NCI-H748 (cell line): ENCODE measurements at regions not wholly inside any gene's neighbourhood (a gene's known extent, or its start where the extent isn't known, plus 50 kb on each side); places are given as distances from the start of the nearest gene placed in this dataset.
"Not testable (repeated sequence)": the region's sequence is repeated elsewhere in the genome, so short reads cannot be mapped to it uniquely, and the experiment has no call there.

ENCODE experiments used
- DNase-seq: peaks from one replicate; lab custom pipeline; 2025; ENCODE audit not compliant: unreplicated experiment; lab: John Stamatoyannopoulos, UW

DNA sequence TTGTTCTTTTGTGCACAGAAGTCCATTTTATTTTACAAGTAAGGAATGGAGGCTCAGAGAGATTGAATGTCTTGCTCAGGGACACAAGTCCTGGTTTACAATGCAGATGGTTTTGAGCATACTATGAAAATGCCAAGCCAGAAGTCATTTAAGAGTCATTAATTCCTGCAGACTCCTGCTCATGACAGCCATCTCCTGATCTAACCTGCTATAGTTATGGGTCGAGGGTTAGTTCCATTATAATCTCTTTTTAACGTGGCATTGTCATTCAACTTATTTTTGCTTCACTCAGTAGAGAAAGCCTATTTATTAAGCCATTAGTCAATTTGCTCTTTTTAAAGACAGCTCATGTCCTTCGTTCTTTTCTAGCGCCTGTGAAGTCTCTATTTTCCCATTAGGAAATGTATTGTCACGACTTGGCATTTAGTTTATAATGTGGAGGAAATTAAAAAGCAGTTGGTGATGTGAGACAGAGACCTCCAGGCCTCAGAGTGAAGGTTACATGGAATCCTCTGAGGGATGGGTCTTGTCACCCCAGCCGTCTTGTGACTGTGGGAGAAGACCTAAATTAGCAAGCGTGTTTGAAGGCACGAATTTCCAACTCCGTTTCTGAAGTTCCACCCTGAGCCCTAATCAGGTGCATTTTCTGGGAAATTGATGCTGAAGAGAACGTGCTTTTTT, 84.1 kb downstream of the ACTBL2 start:
- no peak for DNase-seq

DNA sequence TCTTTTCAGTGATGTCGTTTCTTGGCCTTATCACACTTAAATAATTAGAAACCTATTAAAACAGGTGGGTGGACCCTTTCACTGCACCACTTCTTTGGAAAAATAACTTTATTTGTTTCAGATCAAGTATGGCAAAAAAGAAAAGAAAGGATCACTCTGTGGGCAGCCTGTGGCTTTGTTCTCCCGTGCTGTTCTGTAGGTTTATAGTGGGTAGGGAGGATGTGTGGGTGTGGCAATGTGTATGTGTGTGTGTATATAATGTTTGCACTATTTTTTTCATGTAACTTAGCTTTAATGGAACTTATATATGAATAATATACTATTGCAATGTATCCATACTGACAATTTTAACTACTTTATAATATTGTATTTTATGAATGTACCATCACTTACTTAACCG, 85.9 kb downstream of the ACTBL2 start:
- DNase-seq = no peak

DNA sequence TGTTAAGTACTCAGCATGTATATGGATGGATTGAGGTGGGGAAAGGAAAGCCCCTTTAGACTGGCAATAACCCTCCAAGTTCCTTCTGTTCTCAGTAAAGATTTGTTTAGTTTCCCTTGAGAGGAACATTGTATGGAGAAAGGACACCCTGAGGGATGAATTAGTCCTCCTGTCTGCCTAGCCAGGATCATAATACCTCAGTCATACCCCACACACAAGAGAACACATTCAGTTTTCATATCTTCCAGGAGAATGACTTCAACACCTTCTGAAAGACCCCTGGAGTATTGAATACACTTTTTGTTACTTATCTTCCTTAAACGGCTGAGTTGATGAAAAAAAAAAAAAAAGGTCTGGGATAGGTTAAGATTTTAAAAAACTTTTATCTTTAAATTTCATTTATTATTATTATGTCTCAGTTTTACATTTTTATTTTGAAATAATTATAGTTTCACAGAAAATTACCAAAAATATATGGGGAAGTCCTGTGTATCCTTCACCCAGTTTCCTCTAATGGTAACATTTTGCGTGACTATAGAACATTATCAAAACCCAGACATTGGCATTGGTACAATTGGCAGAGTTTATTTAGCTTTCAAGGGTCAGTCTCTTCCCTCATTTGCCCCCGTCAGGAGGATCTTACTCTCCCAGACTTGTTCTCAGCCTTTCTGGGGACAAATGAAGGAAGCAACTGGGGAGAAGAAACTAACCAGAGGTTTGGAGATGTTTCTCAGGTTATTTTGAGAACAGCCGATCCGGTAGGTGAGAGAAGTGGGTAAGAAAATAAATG, 88.0 kb downstream of the ACTBL2 start:
- DNase-seq = no peak

DNA sequence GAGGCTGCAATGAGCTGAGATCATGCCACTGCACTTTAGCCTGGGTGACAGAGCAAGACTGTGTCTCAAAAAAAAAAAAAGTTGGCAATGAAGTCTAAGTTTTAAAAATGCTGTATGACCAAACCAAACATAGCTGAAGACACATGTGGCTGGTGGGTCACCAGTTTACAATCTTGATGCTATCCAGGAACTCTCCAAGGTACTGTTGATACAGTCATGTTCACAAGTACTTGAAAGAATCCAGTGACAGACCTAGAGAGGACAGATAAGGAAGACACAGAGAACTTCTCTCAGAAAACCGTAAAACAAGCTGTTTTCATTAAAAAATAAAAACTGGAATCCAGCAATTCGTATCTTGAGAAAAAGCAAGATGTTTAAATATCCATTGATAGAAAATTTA, 95.7 kb downstream of the ACTBL2 start:
- no peak for DNase-seq

DNA sequence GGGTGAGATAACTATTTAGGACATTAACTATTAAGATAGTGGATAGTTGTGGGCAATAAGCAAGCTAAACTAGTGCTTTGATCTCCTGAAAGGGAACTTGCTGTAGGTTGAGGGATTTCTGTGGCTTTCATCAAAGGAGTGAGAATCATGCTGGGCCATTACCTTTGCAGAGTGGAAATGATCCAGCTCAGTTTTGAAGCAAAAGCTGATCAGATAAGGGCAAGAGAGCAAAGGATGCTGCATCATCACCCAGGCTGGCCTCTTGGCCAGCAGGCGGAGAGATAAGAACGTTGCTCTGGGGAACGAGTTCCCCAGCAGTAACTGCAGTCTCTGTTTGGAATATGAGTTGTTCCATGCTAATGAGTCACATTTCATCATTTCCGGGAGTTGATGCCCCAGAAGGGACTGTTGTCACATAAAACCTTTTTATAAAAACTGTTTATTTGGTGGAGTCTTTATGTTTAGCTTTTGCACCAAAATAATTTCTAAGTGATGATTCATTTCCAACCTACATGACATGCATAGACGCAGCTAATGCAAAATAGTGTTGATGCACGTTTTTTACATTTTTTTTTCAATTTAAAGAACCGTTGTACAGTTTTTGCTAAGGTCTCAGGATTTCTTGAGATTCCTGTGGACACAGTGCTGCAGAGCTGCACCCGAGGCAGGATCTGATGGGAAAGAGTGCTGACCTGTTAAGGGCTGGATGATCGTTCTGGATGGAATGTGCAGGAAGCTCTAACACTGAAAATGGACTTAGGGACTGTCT, 99.3 kb downstream of the ACTBL2 start:
- DNase-seq = peak; percentile 8

DNA sequence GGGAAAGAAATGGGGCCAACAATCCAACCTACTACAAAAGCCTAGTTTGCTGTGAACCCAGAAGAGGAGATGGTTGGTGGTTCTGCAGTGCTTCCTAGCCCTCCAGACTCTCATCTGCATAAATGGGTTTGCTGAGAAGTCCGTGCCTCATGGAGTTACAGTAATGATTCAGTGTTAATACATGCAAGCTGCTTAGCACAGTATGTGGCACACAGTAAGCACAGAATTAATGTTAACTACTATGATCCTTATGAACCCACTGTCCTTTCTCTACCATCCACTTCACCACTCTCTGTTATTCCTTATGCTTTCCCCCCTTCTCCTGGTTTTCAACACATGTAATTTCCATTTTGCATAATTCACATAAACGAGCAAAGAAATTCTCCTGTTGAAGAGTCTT, 100.0 kb downstream of the ACTBL2 start:
- DNase-seq = no peak

DNA sequence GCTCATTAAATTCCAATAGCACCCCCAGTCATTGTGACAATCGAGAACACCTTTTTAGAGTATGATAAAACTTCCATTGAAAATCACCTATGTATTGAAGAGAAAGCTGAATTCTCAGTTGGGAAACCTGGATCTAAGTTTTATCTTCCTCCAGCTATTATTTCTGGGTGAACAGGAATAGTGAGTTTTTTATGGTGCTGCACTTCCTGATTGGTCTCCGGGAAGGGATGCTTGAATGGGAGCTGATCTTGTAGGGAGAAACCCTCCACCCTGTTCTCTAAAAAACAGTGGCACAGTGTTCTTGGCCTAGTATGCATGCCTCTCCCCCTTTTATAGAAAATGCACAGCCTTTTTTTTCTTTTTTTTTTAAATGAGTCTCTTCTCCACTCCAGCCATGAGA, 112.2 kb downstream of the ACTBL2 start:
- peak; percentile 10 for DNase-seq

DNA sequence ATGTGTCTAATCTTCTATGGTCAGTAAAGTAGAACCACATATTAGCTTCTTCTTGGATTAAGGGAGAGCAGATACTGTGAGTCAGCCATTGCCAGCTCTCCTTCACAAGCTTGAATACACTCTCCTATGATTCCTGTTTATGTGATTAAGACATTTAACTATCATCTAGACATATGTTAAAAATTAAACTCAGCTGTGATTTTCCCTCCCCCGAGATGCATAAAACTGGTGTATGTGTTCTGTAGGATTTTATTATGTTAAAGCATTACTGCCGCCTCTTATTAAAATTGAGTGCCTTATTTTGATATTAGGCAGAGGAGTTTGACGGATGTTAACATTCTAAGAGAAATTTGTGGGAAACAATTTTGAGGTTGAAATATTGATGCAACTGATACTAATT, 114.6 kb downstream of the ACTBL2 start:
- no peak for DNase-seq

DNA sequence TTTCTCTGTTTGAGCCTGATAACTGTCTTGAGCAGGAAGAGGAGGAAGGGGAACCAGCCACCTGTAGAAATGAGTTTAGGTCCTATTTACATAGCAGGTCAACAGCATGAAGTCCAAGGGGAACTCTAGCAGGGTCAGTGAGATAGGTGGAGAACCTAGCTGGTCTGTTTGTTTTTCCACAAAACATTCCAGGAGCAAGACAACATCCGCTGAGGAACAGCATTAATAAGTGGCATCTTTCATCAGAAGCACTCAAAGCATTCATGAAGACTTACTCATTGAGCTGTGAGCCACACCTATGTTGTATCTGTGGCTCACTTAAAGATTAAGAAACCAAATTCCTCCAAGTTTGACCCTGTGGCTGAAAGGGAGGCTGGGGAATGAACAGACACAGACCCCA, 115.9 kb downstream of the ACTBL2 start:
- no peak for DNase-seq

DNA sequence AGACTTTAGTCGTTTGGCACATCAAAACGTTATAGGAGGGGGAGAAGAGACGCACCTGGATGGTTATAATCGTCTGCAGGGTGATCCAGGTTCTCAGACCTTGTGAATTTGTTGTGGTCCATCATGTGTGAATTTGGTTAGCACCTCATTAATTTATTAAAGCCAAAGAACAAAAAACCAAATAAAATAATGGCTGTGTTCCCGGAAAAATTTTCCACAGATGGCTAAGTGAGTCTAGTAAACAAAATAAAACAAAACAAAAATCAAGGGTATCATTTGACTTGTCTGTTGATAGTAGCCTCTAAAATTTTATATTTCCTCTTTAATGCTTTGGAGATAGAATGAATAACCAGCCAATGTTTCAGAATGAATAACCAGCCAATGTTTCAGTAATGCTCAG, 119.7 kb downstream of the ACTBL2 start:
- no peak for DNase-seq

DNA sequence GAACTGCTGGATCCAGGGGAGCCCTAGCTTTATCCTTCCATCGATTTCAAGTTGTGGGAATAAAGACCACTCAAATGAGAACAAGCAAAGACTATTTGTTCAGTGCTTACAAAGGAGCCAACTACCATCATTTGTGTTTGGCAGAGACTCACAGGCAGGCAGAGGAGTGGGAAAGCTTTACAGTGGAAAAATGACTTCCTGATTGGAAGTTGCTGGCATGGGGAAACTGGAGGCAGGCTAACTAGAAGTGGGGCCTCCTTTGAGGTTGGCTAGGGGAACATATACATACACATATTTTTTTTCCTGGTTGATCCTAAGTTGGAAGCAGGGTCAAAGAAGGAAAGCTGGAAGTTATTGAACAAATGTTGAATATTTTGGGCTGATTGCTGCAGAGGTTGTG, 121.7 kb downstream of the ACTBL2 start:
- no peak for DNase-seq

DNA sequence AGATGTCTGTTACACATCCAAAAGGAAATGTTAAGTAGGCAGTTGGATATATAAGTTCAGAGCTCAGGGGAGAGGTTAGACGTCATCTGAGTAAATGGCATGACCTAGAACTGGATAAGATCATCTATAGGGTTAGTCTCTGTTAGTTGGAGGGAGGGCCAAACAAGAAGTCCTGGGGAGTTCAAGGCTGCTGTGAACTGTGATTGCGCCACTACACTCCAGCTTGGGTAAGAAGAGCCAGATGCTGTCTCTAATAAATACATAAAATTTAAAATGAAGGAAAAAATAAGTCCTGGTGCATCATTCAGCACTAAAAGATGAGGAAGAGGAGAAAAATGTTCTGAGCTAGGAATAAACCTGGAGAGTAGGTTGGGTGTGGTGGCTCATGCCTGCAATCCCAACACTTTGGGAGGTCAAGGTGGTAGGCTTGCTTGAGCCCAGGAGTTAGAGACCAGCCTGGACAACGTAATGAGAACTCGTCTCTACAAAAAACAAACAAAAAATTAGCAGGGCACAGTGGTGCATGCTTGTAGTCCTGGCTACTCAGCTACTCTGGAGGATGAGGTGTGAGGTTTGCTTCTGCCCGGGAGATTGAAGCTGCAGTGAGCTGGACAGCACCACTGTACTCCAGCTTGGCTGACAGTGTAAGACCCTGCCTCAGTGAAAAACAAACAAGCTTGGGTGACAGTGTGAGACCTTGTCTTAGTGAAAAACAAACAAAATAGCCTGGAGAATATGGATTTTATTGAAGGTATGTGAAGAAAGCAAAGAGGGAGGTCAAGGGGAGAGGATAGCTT, 123.6 kb downstream of the ACTBL2 start:
- no peak for DNase-seq

DNA sequence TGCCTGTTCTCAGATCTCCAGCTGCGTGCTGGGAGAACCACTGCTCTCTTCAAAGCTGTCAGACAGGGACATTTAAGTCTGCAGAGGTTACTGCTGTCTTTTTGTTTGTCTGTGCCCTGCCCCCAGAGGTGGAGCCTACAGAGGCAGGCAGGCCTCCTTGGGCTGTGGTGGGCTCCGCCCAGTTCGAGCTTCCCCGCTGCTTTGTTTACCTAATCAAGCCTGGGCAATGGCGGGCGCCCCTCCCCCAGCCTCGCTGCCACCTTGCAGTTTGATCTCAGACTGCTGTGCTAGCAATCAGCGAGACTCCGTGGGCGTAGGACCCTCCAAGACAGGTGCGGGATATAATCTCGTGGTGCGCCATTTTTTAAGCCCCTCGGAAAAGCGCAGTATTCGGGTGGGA, 125.8 kb downstream of the ACTBL2 start:
- not testable (repeated sequence) for DNase-seq

DNA sequence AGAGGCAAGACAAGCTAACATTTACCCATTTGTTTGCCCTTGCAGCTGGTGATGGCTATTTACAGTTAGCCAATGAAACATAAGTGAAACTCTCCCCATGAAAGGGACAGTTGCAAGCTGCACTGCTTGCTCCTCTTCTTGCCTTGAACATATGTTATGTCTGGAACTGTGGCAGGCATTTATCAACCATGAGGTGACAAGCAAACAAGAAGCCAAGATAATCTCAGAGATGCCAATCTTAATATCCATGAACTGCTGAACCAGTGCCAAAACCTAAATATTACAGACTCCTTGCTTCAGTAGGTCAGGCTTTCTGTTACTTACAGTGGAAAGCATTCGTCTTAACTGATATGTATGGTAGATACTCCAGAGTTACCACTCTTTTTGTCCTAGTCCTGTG, 133.4 kb downstream of the ACTBL2 start:
- no peak for DNase-seq

DNA sequence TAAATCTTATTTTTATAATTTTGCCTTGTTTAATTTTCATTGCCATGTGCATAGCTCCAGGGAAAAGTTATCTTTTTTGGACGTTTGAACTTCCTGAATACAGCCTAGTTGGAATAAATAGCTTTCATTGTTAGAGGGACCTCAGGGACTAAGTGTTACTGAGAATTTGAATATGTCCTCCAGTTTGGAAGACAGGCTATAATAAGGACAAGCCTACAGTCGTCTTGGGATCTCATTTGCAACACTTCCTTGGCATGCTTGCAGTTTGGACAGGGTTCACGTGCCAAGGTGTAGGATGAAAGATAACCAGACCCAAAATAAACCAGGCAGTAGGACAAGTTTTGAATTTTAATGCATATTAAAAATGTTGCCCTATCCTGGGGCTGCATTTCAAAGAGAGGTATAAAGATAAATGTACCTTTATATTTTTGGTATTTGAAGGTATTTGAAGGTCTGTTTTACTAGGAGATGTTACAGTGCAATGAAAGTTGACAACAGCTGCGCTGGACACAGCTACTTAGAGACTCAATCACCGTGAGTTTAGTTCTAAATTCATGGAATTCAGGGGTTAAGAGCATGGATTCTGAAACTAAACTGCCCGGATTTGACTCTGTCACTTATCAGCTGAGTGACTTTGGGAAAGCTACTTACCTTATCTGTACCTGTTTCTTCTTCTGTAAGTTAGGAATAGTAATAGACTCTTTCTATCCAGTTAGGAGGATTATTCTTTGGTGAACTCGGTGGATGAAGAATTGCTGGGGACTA, 134.1 kb downstream of the ACTBL2 start:
- DNase-seq = no peak

DNA sequence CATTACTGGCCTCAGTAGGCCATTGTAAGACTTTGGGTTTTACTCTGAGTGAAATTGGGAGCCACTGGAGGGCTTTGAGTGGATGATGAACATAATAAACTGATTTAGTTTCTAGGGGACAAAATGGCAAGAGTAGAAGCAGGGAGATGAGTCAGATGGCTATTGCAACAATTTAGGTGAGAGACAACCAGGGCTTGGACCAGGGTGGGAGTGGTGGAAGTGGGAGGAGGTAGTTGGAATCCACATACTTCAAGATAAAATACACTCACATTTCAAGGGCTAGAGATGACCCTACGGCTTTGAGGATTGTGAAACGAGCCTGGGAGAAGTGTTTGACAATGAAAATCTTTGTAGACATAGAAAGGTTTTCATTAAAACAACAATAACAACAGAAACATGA, 136.3 kb downstream of the ACTBL2 start:
- DNase-seq = no peak

DNA sequence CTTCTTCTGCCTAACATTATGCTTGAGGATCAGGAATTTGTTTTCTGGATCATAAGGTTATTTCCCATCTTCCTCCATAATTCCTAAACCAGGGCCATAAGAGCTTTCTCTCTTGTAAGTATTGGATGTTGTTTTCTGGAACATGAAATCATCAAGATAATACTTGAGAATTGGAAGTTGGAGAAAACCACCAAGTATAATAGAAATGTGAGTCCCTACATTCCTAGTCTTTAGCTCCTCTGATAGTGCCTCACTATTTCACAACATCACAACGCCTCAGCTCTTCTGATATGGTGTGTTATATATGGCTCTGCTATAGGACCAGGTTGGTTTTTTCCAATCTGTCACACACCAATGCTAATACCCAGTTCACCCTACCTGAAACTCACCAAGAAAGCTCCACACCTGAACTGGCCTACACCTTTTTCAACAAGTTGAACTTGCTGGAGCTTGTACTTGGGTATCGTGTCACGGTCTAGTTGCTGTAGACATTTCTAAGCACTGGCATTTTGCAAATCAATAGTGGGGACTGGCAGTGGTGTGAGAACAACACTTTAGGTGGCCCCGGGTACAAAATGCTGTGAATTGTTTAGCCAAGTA, 141.1 kb downstream of the ACTBL2 start:
- DNase-seq = no peak

DNA sequence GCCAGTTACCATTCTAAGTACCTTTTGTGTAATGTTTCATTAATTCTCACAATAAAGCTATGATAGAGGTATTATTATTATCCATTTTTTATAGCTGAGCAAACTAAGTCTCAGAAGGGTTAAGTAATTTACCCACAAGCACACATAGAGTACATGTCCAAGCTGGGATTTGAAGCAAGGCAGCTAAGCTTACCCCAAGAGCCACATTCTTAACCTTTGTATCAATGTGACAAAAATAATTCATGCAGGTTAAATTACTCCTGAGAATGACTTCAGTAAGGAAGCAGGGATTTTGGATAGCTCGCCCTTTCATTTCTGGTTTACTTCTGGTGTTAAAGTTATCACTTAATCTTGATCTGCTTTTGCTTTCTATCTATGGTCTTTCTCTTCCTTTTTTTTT, 141.9 kb downstream of the ACTBL2 start:
- no peak for DNase-seq

DNA sequence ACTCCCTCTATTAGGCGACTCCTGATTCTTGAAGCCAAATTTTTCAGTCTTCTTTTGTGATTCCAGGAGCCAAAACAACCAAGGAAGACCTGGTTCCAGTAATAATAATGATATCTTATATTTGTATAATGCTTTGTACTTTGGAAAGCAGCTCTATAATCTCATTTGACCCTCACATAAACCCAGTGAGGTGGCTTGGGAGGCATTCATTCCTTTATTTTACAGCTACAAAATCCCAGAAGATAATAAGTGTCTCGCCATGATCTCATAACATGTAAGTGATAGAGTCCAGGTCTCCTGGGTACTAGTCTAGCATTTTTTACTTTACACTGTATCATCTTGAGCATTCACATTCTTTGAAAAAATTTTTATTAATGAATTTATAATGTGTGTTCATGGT, 143.1 kb downstream of the ACTBL2 start:
- no peak for DNase-seq

DNA sequence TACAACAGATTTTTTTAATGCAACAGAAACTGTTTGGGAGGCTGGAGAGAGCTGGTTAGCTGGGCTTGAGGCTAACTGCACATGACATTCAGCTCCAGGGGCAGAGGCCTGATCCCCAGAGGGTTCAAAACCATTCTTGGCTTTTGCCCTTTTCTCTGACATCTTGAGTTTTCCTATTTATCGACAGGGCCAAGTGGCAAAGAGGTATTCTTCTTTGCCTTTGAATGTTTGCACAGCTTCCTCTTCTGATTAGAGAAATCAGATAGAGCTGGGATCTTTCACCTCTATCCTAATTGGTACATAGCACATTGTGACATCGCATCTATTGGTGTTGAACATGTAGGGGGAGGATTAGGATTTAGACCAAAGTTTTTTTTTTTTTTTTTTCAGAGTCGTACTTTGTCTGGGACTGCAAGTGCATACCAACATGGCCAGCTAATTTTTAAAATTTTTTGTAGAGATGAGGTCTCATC, 143.7 kb downstream of the ACTBL2 start:
- DNase-seq = no peak
